Colonic mucosa (tissue), 4 donors: ENCODE measurements at regions not wholly inside any gene's neighbourhood (a gene's known extent, or its start where the extent isn't known, plus 50 kb on each side); places are given as distances from the start of the nearest gene placed in this dataset.
A peak's percentile ranks its signal among the peaks of the same experiment; 100 is the strongest.

Experiments used
- DNase-seq: peaks from one replicate; pipeline ENCODE4 v3.0.0-alpha.2; 2020
- H3K27ac ChIP-seq: fragments of 200-600 bp; one replicate; pipeline ENCODE4 v1.8.0; 2021
- H3K27me3 ChIP-seq: fragments of 200-600 bp; one replicate; pipeline ENCODE4 v1.8.0; 2021
- H3K36me3 ChIP-seq: fragments of 200-600 bp; one replicate; pipeline ENCODE4 v1.8.0; 2021
- H3K4me1 ChIP-seq: fragments of 200-600 bp; one replicate; pipeline ENCODE4 v1.8.0; 2021; ENCODE audit warnings: mild to moderate bottlenecking
- H3K4me3 ChIP-seq: fragments of 200-600 bp; one replicate; pipeline ENCODE4 v1.8.0; 2021
- H3K9ac ChIP-seq, 2 donors: one replicate each; pipeline ENCODE4 v1.7.0; 2013; ENCODE audit warnings: control low read depth in 2 of 2, low read depth in 2 of 2, low read length in 2 of 2
- H3K9me3 ChIP-seq: fragments of 200-600 bp; one replicate; pipeline ENCODE4 v1.8.0; 2021
- intact Hi-C: fragments of 100-400 bp; cut with DNase I; formaldehyde crosslinking; loops from one replicate; pipeline ENCODE4 v1.14.1; 2022
- TF ChIP-seq, protein P1 (sequence below): fragments of 200-600 bp; IDR thresholded peaks from one replicate; pipeline ENCODE4 v1.8.0; 2022; ENCODE audit warnings: antibody characterized with exemption, mild to moderate bottlenecking
- donor health status: healthy.
- donor health status: DM: no; HTN: no; CAD: no.
- donor health status: DM: no; HTN: no; CAD: no.

DNA sequence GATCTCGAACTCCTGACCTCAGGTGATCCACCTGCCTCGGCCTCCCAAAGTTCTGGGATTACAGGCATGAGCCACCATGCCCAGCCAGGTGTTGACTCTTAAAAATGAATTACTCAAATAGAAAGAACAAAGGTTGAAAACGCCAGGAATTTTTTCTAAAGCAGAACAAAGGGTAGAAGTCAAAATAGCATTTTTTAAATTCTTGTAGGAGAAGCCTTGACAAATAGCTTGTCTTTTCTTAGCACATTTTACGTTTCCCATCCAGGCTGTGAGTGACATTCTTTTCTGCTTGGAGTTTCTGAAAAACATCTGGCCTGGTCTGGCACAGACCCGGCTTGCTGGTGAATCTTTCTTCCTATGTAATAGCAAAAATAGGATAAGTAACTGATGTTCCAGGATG, 169.4 kb upstream of the ZNF462 start:
- Histone ChIP-seq H3K4me1 (no peaks in the 10 kb centered on the region), H3K9me3 (no peaks in the 10 kb centered on the region), H3K36me3 (no peaks in the 10 kb centered on the region), H3K4me3 (no peak overlapping the region), H3K27me3 (no peaks in the 10 kb centered on the region), H3K9ac (no peak overlapping the region), H3K27ac (no peak overlapping the region)
- no peak for DNase-seq
- intact Hi-C loops, result no loop called here
- TF ChIP-seq, protein P1, sequence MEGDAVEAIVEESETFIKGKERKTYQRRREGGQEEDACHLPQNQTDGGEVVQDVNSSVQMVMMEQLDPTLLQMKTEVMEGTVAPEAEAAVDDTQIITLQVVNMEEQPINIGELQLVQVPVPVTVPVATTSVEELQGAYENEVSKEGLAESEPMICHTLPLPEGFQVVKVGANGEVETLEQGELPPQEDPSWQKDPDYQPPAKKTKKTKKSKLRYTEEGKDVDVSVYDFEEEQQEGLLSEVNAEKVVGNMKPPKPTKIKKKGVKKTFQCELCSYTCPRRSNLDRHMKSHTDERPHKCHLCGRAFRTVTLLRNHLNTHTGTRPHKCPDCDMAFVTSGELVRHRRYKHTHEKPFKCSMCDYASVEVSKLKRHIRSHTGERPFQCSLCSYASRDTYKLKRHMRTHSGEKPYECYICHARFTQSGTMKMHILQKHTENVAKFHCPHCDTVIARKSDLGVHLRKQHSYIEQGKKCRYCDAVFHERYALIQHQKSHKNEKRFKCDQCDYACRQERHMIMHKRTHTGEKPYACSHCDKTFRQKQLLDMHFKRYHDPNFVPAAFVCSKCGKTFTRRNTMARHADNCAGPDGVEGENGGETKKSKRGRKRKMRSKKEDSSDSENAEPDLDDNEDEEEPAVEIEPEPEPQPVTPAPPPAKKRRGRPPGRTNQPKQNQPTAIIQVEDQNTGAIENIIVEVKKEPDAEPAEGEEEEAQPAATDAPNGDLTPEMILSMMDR, result no peak

DNA sequence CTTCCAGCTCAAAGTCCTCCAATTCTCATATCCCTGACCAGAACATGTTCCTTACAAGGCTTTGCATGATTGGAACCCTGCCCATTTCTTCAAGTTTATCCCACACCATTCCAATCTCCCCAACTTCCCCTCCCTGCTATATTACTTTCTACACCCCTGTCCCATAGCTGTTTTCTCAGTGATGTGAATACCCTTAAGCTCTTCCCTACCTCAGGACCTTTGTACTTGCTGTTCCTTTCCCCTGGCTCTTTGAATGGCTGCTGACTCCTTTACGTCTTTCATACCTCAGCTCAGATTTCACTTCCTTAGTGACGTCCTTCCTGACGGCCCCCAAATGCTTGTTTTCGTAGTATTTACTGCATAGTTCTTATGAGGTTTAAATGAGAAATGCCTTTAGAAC, 166.2 kb upstream of the ZNF462 start:
- TF ChIP-seq, protein P1, result no peak
- H3K27me3 ChIP-seq, result no peaks in the 10 kb centered on the region
- no peak for DNase-seq
- H3K9me3 ChIP-seq, result no peaks in the 10 kb centered on the region
- no peaks in the 10 kb centered on the region for H3K4me1 ChIP-seq
- H3K27ac ChIP-seq, result no peak overlapping the region
- H3K9ac ChIP-seq, result no peak overlapping the region
- H3K4me3 ChIP-seq, result no peak overlapping the region
- intact Hi-C loops, result no loop called here
- H3K36me3 ChIP-seq, result no peaks in the 10 kb centered on the region

DNA sequence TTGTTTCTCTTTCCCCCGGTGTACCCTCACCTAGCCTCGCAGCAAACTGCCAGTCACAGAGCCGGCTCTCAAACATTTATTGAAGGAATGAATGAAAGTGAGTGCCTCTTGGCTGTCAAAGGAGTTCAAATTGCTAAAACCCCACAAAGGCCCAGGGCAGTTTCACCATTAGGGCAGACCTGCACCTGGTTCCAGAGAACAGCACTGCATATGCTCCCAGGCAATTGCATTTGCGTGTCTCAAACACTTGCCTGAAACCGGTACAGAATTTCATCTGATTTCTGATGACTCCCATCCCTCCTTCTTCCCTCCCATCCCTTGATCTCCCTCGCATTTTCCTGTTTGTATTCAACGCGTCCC, 165.6 kb upstream of the ZNF462 start:
- Histone ChIP-seq H3K4me3 (no peak overlapping the region), H3K9ac (no peak overlapping the region), H3K27me3 (no peaks in the 10 kb centered on the region), H3K4me1 (no peaks in the 10 kb centered on the region), H3K27ac (no peak overlapping the region), H3K36me3 (no peaks in the 10 kb centered on the region), H3K9me3 (no peaks in the 10 kb centered on the region)
- DNase-seq, result no peak
- TF ChIP-seq, protein P1, result no peak
- intact Hi-C loops, result no loop called here

DNA sequence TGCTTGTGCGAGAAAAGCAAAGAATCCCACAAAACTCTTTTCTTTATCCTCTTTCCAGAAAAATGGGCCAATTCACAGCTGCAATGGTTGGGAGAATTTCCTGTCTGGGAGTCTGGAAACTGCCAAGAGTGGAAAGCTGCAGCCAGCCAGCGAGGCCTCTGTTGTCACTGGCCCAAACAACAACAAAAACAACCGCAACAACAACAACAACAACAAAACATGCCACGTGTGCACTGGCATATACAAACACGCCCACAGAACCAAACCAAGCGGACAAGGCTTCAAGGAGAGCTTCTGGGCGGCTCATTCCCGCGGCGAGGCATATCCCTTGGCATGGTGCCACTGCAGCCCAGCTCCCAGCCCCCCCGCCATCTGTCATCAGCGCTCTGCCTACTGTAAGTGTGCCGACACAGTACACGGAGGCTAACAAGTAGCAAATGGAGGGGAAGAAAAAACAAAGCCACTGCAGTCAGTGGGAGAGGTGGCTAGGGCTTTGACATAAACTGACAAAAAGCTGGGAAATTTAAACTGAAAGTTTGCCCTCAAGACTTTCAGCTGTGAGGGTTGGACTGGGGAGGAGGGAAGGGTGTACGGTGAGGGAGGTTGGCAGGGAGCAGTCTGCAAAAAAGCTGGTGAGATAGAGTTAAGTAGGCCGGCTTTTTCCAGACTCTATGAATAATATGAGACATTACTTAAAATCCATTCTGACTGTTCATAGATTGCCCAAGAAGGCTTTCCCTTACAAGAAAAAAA, 165.0 kb upstream of the ZNF462 start:
- intact Hi-C loops, result no loop called here
- peak; percentile 36 for DNase-seq
- Histone ChIP-seq H3K27me3 (no peaks in the 10 kb centered on the region), H3K27ac (no peak overlapping the region), H3K36me3 (no peaks in the 10 kb centered on the region), H3K4me1 (no peaks in the 10 kb centered on the region), H3K9ac (no peak overlapping the region), H3K4me3 (no peak overlapping the region), H3K9me3 (no peaks in the 10 kb centered on the region)
- TF ChIP-seq, protein P1, result no peak

DNA sequence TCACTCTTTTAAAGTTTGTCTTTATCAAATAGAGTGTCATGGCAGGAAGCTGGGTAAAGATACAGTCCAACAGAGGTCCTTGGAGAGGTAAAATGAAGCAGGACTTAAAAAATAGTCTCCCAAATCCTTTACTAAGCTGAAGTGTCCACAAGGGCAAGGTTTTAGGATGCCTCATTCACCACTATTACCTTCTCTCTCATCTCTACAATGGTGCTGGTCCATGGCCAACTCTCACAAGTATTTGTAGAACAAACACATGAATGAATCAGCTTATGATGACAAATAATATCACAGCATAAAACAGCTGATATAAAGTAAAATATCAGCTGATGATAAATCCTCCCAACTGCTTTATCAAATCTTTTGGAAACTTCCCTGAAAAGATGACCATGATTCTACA, 162.3 kb upstream of the ZNF462 start:
- no peak overlapping the region for H3K4me3 ChIP-seq
- TF ChIP-seq, protein P1, result no peak
- H3K36me3 ChIP-seq, result no peaks in the 10 kb centered on the region
- H3K9me3 ChIP-seq, result no peaks in the 10 kb centered on the region
- no peak overlapping the region for H3K9ac ChIP-seq
- H3K27me3 ChIP-seq, result no peaks in the 10 kb centered on the region
- no peaks in the 10 kb centered on the region for H3K4me1 ChIP-seq
- no peak overlapping the region for H3K27ac ChIP-seq
- intact Hi-C loops, result no loop called here
- no peak for DNase-seq
